Loucy (cell line): ENCODE measurements at regions not wholly inside any gene's neighbourhood (a gene's known extent, or its start where the extent isn't known, plus 50 kb on each side); places are given as distances from the start of the nearest gene placed in this dataset.

Experiments
- H2AFZ ChIP-seq: fragments of 200-600 bp; sonication (generic); 2 replicates; pipeline ENCODE4 v1.6.0; 2016; ENCODE audit warnings: antibody characterized with exemption, mild to moderate bottlenecking, low read length, moderate library complexity
- H3F3A ChIP-seq: fragments of 200-600 bp; 2 replicates; pipeline ENCODE4 v1.6.0; 2016; ENCODE audit warnings: antibody characterized with exemption, low read depth, mild to moderate bottlenecking
- H3K27me3 ChIP-seq: fragments of 200-600 bp; sonication (generic); 2 replicates; pipeline ENCODE4 v1.6.1; 2014; ENCODE audit warnings: low read length, mild to moderate bottlenecking; ENCODE audit not compliant: insufficient read depth, poor library complexity, severe bottlenecking
- H3K36me3 ChIP-seq: fragments of 200-600 bp; sonication (generic); 2 replicates; pipeline ENCODE4 v1.6.1; 2016; ENCODE audit warnings: low read length; ENCODE audit not compliant: insufficient read depth
- H3K4me1 ChIP-seq: fragments of 200-600 bp; sonication (generic); 2 replicates; pipeline ENCODE4 v1.5.1; 2014; ENCODE audit warnings: low read length, mild to moderate bottlenecking; ENCODE audit not compliant: insufficient read depth, poor library complexity, severe bottlenecking
- H3K4me2 ChIP-seq: fragments of 200-600 bp; sonication (generic); 2 replicates; pipeline ENCODE4 v1.6.0; 2014; ENCODE audit warnings: antibody characterized with exemption, low read length, low read depth, mild to moderate bottlenecking; ENCODE audit not compliant: poor library complexity, severe bottlenecking
- H3K4me3 ChIP-seq: fragments of 200-600 bp; sonication (generic); 2 replicates; pipeline ENCODE4 v1.5.1; 2014; ENCODE audit warnings: low read length, mild to moderate bottlenecking, mixed read lengths; ENCODE audit not compliant: poor library complexity, severe bottlenecking
- H3K79me2 ChIP-seq: fragments of 200-600 bp; sonication (generic); 2 replicates; pipeline ENCODE4 v1.6.1; 2014; ENCODE audit warnings: low read length; ENCODE audit not compliant: insufficient read depth
- H3K9ac ChIP-seq: fragments of 200-600 bp; sonication (generic); 2 replicates; pipeline ENCODE4 v1.6.0; 2014; ENCODE audit warnings: mild to moderate bottlenecking, low read depth, low read length, moderate library complexity; ENCODE audit not compliant: poor library complexity, severe bottlenecking
- H3K9me2 ChIP-seq: fragments of 200-600 bp; sonication (generic); replicated peaks from 2 replicates; pipeline ENCODE4 v1.6.1; 2016; ENCODE audit warnings: low read depth, low read length, mixed read lengths
- H3K9me3 ChIP-seq: fragments of 200-600 bp; sonication (generic); 2 replicates; pipeline ENCODE4 v1.6.1; 2014; ENCODE audit warnings: mild to moderate bottlenecking, antibody characterized with exemption, low read length, low read depth; ENCODE audit not compliant: insufficient read depth
- H4K20me1 ChIP-seq: fragments of 200-600 bp; sonication (generic); 2 replicates; pipeline ENCODE4 v1.6.0; 2014; ENCODE audit warnings: antibody characterized with exemption, low read length, mild to moderate bottlenecking; ENCODE audit not compliant: insufficient read depth, poor library complexity, severe bottlenecking
- CTCF ChIP-seq: fragments of 200-600 bp; sonication (generic); conservative IDR thresholded peaks from 2 replicates; pipeline ENCODE4 v1.5.1; 2014; ENCODE audit warnings: mild to moderate bottlenecking, antibody characterized with exemption, low read length
- EZH2phosphoT487 ChIP-seq: fragments of 200-600 bp; IDR thresholded peaks from 2 replicates; pipeline ENCODE4 v1.6.1; 2018; ENCODE audit warnings: antibody characterized with exemption, mild to moderate bottlenecking, moderate library complexity, borderline replicate concordance

GRCh38 chr3:59115364-59116232 is 65.8 kb upstream of the CFAP20DC start:
- H2AFZ ChIP-seq, result peak overlapping the region; percentile 71
- no peak overlapping the region for H3K4me2 ChIP-seq
- no peak for TF ChIP-seq EZH2phosphoT487
- no peak for TF ChIP-seq CTCF

GRCh38 chr3:59107856-59108815 is 58.3 kb upstream of the CFAP20DC start:
- TF ChIP-seq CTCF, result no peak
- no peak for TF ChIP-seq EZH2phosphoT487
- no peaks in the 10 kb centered on the region for H3K4me1 ChIP-seq
- H4K20me1 ChIP-seq, result no peaks in the 10 kb centered on the region
- H3F3A ChIP-seq, result no peaks in the 10 kb centered on the region
- no peak overlapping the region for H3K4me2 ChIP-seq
- peak overlapping the region; percentile 53 for H2AFZ ChIP-seq
- H3K9me3 ChIP-seq, result no peaks in the 10 kb centered on the region
- H3K9ac ChIP-seq, result no peak overlapping the region
- no peak overlapping the region for H3K4me3 ChIP-seq
- H3K27me3 ChIP-seq, result no peaks in the 10 kb centered on the region
- no peaks in the 10 kb centered on the region for H3K36me3 ChIP-seq
- H3K9me2 ChIP-seq, result no peaks in the 10 kb centered on the region
- H3K79me2 ChIP-seq, result no peaks in the 10 kb centered on the region

More at GRCh38 chr3:59115364-59116232, 65.8 kb upstream of the CFAP20DC start:
- H3K36me3 ChIP-seq, result no peaks in the 10 kb centered on the region
- no peaks in the 10 kb centered on the region for H3K9me2 ChIP-seq
- H3K27me3 ChIP-seq, result no peaks in the 10 kb centered on the region
- no peak overlapping the region for H3K4me3 ChIP-seq
- H3K9me3 ChIP-seq, result no peaks in the 10 kb centered on the region
- no peak overlapping the region for H3K9ac ChIP-seq
- no peaks in the 10 kb centered on the region for H3F3A ChIP-seq
- H4K20me1 ChIP-seq, result no peaks in the 10 kb centered on the region
- H3K79me2 ChIP-seq, result no peaks in the 10 kb centered on the region
- no peaks in the 10 kb centered on the region for H3K4me1 ChIP-seq

GRCh38 chr3:59106085-59106648 is 56.3 kb upstream of the CFAP20DC start:
- Histone ChIP-seq H3K9me2 (no peaks in the 10 kb centered on the region), H3K36me3 (no peaks in the 10 kb centered on the region), H3K4me1 (no peaks in the 10 kb centered on the region), H3K79me2 (no peaks in the 10 kb centered on the region), H3F3A (no peaks in the 10 kb centered on the region), H3K9ac (no peak overlapping the region), H2AFZ (no peak overlapping the region), H4K20me1 (no peaks in the 10 kb centered on the region), H3K4me2 (no peak overlapping the region), H3K9me3 (no peaks in the 10 kb centered on the region), H3K4me3 (no peak overlapping the region), H3K27me3 (no peaks in the 10 kb centered on the region)
- TF ChIP-seq EZH2phosphoT487 (no peak), CTCF (no peak)
